ENCODE measurements at regions not wholly inside any gene's neighbourhood (a gene's known extent, or its start where the extent isn't known, plus 50 kb on each side); places are given as distances from the start of the nearest gene placed in this dataset.
"Not testable (repeated sequence)": the region's sequence is repeated elsewhere in the genome, so short reads cannot be mapped to it uniquely, and the experiment has no call there.

DNA sequence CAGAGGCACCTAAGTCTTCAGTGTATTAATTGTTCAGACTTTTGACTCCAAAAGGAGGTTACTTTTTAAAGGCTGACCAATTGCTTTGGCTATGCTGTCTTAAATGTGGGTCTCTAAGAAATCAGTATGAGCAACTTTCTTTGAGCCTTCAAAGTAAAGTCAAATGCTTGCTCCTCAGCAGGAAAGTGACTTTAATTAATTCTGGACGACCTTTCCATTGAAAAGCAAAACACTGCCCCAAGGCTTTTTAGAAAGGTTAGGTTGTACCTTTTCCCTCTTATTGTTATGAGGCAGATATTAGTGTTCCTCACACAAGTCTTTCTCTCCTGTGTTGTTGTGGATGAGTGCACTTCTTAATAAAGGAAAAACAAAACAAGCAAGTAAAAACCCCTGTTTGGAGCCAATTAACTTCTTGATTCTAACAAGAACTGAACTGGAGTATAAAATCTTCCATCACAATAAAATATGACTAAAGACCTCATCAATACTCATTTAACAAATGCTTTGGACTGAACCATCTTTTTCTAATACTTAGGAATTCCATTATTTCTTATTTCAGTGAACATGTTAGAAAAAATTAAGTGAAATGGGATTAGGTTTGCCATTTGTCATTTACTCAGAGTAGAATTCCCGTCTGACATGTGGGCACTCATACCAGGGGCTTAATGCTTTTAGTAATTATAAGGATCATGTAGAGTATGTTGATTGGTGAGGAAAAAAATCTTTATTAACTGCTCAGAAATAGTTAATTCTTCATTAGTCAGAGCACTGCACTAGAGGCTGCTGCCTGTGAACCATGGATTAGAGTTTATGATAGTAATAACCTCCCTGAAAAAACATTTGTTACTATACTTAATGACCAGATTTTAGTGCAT lies 159.1 kb upstream of the ZNF608 start:
- DNase-seq, result no peak

DNA sequence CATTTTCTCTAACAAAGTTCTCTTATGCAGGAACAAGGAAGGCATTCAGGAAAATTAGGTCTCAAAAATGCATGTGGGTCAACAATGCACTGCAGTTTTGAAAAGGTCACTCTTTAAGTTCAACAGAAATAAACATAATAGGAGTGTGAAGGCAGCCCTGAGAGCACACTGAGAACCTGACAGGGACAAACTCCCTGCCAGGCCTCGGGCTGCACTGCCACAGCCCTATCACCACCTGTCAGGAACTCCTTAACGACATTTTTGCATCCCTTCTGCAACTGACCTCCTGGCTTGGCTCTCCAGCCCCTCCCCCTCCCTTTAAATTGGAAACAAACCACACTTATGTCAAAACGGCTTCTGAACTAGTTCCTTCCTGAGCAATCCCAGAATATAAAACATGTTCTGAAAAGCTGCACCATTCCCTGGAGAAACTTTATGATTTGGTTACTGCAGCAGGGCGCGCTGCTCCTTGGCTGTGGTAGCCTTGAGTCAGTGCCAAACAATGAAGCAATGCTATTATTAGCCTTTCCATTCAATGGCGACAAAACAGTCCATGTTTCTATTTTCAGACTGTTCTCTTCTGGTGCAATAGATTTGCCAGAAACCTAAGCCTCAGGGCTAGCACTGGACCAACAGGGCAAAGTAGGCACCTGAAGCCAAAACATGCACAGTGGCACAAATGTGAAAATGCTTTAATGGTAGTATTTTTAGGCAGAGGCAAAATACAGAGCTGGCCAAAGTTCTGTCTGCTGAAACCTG lies 160.1 kb upstream of the ZNF608 start:
- DNase-seq, result no peak

DNA sequence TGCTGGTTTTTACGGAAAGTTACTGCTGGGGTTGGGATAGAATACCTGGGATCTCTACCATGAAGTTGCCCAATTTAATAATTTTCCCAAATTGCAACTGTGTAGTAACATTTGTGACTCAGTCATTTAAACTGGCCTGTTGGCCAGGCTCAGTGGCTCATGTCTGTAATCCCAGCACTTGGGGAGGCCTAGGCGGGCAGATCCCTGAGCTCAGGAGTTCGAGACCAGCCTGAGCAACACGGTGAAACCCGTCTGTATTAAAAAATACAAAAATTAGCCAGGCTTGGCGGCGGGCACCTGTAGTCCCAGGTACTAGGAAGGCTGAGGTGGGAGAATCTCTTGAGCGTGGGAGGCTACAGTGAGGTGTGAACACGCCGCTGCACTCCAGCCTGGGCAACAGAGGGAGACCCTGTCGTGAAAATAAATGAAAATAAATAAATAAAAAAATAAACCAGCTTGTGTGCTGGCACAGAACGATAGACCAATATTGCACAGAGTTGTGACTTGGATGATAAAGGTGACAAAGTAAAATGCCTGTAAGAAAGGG lies 160.7 kb upstream of the ZNF608 start:
- no peak for DNase-seq

DNA sequence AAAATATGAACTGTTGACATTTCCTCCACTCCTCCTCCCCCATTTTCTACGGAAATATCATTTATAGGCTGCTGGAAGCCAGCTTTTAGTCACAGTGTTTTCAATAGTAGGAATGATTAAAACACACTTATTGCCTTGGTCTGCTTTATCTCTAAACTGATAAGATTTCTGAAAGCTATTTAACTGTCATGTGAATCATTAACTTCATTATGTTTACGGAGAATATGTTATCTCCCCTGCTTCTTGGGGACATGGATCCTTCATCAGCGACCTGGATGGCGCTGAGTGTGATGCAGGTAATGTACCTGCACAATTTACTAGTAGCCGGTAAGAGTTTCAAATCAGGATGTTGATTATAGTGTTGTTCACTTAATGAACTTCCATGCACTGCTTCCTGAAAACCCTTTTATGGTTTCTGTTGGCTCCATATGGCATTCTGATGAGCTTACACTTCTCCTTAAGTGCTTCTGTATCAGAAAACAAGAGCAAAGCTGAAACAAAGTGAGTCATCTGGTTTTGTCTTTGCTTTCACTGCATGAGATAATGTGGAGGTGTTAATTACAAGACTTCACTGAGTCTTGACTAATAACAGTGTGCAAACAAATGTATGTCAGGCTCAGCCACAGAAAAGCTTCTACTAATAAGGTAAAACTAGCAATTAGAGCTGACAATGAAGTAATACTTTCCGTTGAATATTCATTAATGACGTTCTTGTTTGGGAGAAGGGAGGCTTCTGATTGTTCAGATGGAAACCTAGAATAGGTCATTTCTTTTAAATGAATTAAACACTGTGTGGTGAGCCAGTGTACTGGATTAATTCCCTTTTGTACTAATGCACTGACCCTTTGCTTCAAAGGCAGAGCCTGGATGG lies 162.4 kb upstream of the ZNF608 start:
- DNase-seq, result no peak

DNA sequence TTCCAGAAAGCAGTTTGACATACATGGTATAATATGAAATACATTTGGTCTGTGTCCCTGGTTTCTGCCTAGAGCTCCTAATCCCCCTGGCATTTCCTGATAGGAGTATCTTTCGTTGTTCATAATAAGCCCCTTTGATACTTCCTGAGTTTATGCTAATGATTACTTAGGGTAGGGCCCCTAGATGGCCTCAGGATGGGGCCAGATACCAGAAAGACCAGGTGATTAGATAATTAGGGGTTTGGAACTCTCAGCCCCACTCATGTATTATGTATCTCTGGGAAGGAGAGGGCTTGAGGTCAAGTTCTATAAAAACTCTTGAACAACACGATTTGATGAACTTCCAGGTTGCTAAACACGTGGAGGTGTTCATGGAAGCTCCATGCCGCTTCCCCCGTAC lies 163.3 kb upstream of the ZNF608 start:
- DNase-seq, result no peak

DNA sequence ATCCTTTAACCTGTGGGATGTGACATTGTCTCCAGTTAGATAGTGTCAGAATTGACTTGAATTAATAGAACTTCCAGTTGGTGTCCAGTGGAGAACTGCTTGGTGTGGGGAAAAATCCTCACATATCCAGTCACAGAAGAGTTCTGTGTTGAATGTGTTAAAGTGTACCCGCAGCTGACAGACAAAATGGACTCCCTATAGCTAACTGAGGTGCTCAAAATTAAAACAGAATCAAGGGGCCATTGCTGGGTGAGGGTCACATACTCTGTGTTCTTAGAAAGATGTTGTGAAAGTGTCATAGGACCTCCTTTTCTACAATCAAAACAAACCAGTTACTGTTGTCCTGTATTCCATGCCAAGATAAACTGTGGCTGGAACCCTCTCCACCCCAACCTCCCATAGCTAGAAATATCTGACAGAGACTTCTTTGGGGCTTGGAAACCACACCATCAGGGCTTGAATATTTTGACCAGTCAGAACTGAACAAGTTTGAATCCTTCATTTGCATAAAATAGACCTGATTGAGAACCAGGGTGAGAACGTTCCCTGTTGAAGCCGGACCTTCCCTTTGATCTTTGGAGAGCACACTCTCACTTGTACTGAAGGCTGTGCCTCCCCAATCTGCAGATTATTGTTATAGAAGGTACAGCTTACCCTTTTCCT lies 164.0 kb upstream of the ZNF608 start:
- no peak for DNase-seq

DNA sequence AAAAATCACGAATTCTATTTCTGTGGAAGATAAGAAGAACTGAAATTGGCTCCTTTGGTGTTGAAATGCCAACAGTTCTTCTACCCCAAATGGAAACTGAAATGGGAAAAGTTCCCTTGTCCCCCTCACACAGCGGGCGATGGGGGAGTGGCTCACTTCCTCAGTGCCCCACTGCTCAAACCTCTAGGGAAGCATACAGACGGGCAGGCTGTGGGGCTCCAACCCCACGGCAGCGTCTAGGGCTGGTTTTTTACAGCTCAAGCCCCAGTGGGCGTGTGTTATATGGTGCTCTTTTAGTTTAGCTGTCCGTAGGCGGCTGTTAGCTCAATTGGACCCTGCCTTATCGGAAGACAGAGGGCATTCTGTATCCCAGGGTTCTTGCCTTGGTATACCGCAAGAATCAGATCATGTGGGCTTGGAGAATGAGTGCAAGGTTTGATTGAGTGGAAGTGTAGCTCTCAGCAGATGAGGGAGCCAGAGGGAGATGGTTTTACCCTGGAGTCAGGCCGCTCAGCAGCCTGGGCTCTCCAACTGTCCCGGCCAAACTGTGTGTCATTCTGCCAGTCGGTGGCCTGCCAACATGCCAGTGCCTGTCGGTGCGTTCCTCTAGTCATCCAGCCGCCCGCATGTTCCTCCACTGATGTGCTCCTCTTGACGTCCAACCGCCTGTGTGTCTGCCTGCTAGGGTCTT lies 166.3 kb upstream of the ZNF608 start:
- DNase-seq, result no peak

DNA sequence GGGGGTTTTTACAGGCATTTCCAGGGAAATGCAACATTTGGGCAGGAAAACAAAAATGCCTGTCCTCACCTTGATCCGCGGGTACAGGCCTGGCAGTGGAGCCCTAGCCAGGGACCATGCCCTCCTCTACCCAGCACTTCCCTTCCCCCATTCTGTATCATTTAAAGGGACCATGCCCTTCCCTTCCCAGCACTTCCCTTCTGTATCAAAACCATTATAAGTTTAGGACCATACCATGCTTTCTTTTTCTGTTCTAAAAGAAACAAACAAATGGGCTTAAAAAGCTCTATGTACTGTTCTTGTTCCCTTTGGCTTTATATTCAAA lies 166.9 kb upstream of the ZNF608 start:
- DNase-seq, result no peak

DNA sequence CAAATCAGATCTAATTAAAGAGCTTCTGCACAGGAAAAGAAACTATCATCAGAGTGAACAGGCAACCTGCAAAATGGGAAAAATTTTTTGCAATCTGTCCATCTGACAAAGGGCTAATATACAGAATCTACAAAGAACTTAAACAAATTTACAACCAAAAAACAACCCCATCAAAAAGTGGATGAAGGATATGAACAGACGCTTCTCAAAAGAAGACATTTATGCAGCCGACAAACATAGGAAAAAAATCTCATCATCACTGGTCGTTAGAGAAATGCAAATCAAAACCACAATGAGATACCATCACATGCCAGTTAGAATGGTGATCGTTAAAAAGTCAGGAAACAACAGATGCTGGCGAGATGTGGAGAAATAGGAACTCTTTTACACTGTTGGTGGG lies 169.9 kb upstream of the ZNF608 start:
- not testable (repeated sequence) for DNase-seq

DNA sequence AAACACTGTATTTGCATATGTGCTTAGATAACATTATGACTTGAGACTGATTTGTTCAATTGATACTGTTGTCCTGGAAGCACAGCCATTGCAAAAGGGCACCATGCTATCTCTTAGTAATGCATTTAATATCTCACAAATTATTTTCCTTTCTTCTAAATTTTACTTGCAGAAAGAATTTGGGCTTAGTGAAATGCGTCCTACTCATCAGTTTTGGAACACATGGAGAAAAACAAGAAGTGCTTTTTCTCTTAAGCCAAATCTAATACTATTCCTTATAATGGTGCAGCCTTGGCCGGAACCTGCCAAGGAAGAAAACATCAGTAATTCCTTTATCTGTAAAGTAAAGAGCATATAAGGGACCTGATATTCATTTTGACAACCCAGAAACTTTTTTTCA lies 172.2 kb upstream of the ZNF608 start:
- no peak for DNase-seq

DNA sequence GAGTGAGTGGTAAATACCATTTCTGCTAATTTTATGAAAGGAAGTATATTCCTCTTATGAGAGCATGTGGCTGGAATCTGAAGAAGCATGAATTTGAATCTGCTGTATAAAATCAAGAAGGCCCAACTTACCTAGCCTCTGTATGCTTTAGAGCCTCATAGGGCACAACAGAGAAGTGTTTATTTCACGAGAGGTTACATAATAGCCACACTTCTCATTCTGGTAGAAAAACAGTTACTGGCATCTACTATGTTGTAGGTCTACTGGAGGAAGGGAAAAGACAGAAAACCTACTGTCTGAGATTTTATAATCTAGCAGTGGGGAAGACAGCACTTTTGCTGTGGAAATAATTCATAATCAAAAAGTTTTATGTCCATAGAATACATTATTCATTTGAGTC lies 172.6 kb upstream of the ZNF608 start:
- DNase-seq, result no peak

DNA sequence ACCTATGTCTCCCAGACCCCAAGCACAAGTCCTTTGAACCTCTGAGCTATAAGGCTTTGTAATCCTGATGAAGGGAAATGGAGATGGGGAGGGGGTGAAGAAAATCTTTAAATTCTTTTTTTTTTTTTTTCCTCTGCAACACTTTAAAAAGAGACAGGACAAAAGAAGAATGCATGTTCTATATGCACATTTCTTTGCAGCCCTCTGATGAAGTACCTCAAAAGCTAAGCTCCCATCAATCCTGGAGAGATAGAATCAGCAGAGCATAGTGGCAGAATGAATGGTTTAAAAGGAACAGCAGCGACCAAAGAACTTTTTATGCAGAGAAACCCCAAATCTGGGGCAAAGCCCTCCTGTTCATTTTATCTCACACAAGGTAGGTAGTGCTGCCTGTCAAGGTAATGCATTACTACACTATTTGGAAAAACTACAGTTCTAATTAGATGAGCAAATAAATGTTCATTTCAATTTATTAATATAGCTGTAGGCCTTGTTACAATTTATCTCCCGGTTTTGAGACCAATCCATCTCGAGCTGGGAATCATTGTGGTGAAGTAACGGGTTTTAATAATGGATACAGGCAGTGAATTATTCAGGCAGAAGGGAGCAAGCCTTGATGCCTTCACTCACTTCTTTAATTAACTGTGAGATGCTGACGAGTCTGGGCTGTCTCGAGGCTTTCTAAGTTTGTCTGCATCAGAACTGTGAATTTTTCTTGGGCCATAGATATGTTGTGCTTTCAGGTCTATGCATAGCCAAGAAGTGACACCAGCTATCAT lies 173.5 kb upstream of the ZNF608 start:
- no peak for DNase-seq

DNA sequence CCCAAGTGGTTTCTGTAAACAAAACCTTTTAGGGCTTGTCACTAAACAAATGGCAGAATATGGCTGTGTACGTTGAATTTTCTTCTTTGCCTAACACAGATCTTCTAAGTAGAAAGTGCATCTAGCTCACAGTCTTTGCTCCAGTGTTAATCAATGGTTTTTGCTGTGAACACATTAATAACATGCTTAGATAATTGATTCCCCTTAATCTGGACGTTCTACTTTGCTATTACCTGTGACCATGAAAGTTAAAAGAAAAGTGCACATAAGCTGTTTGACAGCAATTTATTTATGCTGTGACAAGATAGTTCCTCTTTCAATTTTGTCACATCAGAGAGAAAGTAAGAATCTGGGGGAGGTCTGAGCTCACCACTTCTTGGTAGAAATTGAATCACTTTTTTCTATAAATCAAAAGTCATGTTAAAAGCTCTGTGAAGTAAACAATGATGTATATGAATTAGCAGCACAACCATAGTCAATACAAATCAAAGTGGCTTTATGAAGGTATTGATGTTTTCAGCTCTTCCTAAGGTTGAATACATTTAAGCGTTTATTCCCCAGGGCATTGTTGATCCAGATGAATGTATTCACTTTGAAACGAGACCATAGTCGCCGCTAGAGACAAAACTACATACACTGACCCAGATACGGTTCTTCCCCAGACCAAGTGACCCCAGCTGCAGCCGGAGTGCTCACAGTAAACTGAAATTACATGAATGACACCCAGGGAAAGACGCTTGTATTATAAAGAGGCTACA lies 174.6 kb upstream of the ZNF608 start:
- no peak for DNase-seq

DNA sequence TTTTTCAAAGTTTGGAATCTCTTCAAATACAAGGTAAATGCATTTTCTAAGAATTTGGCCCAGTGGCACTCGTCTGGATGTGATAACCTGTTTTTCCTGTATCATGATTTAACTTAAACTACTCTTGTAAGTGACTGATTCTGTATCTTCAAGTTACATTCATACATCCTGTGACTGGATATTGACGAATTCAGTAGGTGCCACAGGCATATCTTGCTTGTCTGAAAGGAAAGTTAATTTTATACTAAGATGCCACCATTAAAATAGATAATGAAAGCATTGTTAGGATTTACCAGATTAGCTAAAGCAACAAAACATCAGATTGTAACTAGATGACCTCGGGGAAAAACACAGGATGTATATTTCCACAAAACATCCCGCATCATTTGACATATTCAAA lies 175.3 kb upstream of the ZNF608 start:
- no peak for DNase-seq

DNA sequence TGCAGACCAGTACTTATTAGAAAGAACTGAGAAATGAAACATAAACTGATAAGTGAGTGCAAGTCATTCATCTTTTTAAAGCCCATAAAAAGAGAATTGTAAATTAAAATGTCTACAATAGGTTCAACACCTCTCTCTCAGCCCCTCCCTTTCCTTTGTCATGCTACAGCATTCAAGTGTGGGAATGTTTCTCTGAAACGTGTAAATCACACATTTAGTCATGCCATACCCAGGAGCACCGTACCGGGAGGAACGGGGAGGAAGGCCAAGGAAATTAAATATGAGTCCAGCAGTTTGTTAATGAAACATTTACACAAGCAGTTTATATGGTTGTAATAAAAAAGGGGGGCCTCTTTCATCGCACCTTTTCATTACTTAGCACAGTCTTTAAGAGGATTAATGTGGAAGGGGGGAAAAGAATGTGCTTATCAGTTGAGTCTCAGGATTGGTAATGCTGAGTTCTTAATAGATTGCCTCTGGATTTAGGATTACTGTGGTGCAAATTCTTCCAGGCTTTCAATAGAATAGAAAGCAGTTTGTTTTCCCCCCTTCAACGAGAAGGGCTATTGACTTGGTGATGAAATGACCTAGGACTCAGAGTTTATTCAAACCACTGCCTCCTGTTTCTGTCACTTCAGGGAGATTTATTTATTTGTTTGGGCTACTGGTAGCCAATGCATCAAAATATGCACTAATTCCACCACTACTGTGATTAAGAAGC lies 176.0 kb upstream of the ZNF608 start:
- no peak for DNase-seq

DNA sequence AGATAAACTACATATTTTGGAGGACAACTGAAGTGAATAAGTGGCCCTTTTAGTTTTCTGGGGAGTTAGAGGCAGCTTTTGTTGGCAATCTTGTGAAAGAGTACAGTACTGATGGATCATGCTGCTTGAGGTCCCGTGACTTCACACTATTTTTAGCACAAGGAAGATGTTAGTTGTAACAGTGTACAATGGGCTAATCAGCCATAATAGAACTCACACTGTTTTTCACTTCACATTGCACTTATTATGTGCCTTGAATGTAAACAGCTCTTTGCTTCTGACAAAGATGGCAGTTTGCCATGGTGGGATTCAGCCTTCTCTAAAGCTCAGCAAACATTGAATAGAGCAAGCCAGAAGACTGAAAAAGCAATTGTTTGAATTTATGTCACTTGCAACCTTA lies 176.7 kb upstream of the ZNF608 start:
- no peak for DNase-seq

DNA sequence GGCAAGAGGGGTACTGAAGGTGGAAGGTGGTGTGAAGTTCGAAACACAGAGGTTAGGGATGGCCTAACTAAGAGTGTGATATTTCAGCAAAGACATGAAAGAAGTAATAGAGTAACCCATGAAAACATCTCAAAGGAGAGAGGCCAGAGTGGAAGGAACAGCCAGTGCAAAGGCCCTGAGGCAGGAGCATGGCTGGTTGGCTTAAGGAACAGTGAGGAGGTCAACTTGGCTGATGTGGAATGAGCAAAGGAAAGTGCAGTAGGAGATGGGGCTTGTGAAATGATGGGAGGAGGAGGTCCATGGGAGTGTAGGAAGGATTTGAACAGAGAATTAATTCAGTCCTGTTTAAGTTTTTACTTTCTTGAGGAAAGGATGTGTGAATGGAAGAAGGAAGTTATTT lies 178.3 kb upstream of the ZNF608 start:
- no peak for DNase-seq

DNA sequence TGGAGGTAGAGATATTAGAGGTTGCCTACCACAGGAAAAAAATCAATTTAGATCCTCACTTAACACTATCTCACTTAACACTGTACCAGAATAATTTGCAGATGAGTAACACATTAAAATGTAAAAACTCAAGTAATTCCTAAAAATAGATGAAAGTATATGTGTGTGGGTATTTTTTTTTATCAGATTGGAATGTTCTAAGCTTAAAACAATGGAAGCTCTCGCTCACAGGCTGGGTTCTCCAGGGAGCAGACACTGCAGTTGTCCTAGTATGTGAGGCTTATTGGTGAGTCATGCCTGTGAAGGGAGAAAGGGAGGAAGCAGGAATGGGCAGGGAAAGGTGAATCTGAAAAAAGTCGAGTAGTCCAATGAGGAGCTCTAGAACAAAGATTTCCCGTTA lies 181.3 kb upstream of the ZNF608 start:
- no peak for DNase-seq

DNA sequence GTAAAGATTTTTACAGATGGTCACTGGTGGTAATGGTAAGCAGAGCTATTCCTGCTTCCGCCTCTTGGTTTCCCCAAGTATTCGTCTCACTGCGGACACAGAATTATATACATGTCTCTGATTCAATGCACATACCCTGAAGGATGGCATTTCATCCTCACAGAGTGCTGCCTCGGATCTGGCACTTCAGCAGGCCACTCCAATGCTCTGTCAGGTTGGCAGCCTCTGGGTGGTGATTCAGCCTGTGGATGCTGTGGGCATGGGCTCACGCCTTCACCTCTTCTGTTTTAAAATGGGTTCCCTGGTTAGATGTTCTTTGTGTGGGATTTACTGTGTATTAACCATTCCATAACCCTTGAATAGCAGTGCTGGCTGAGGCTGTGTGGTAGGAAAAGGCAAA lies 182.6 kb upstream of the ZNF608 start:
- no peak for DNase-seq

Data from stimulated activated CD4-positive, alpha-beta T cell treated with anti-CD3 and anti-CD28 coated beads, Interleukin-2, amount 100 ng/mL, for 24 hours (primary cell).